PFSK-1 (cell line): ENCODE measurements at regions not wholly inside any gene's neighbourhood (a gene's known extent, or its start where the extent isn't known, plus 50 kb on each side); places are given as distances from the start of the nearest gene placed in this dataset.

Source experiments
- FOXP2 ChIP-seq: optimal IDR thresholded peaks from 2 replicates; pipeline ENCODE3; 2011; ENCODE audit warnings: borderline replicate concordance, control low read depth, inconsistent platforms; ENCODE audit not compliant: insufficient read depth; ENCODE audit errors: extremely low read length, extremely low read depth
- POLR2AphosphoS5 ChIP-seq: IDR thresholded peaks from 2 replicates; pipeline ENCODE4 v1.6.1; 2012; ENCODE audit warnings: low read depth, mild to moderate bottlenecking, control low read depth, low read length, moderate library complexity
- REST ChIP-seq, 2 experiments: IDR thresholded peaks; 2 replicates each; pipeline versions ENCODE4 v1.6.1 to v1.8.0; 2011 to 2012; ENCODE audit warnings: low read depth in 2 of 2, low read length in 2 of 2, control low read depth in 1 of 2, inconsistent platforms in 1 of 2, mild to moderate bottlenecking in 1 of 2, moderate library complexity in 1 of 2; ENCODE audit not compliant: insufficient read depth in 1 of 2
- SIN3A ChIP-seq: IDR thresholded peaks from 2 replicates; pipeline ENCODE4 v1.6.1; 2012; ENCODE audit warnings: mild to moderate bottlenecking, low read length, moderate library complexity, borderline replicate concordance; ENCODE audit not compliant: insufficient read depth
- TAF1 ChIP-seq: IDR thresholded peaks from 2 replicates; pipeline ENCODE4 v1.6.1; 2012; ENCODE audit warnings: low read length, control low read depth, borderline replicate concordance; ENCODE audit not compliant: insufficient read depth

GRCh38 chr2:217286833-217287232 is 427.0 kb upstream of the TNP1 start:
- TF ChIP-seq POLR2AphosphoS5 (no peak), FOXP2 (no peak), REST (IDR thresholded peaks at IDR 0.05; ENCODE audit: insufficient read depth in 1 of 2, low read depth in 2 of 2, low read length in 2 of 2) (no peak), SIN3A (no peak), TAF1 (no peak)

GRCh38 chr2:217285926-217286325 is 426.1 kb upstream of the TNP1 start:
- TF ChIP-seq FOXP2 (no peak), SIN3A (no peak), POLR2AphosphoS5 (no peak), TAF1 (no peak), REST (IDR thresholded peaks at IDR 0.05; ENCODE audit: insufficient read depth in 1 of 2, low read depth in 2 of 2, low read length in 2 of 2) (no peak)

GRCh38 chr2:217283460-217283859 is 423.6 kb upstream of the TNP1 start:
- TF ChIP-seq REST (IDR thresholded peaks at IDR 0.05; ENCODE audit: insufficient read depth in 1 of 2, low read depth in 2 of 2, low read length in 2 of 2), result no peak
- TF ChIP-seq FOXP2, result no peak
- no peak for TF ChIP-seq POLR2AphosphoS5
- TF ChIP-seq SIN3A, result no peak
- no peak for TF ChIP-seq TAF1

- TF ChIP-seq SIN3A, result no peak
- TF ChIP-seq TAF1, result no peak
- TF ChIP-seq FOXP2, result no peak
- no peak for TF ChIP-seq REST (IDR thresholded peaks at IDR 0.05; ENCODE audit: insufficient read depth in 1 of 2, low read depth in 2 of 2, low read length in 2 of 2)
- no peak for TF ChIP-seq POLR2AphosphoS5
These were observed 422.7 kb upstream of the TNP1 start for GRCh38 chr2:217282531-217282930.

GRCh38 chr2:217279556-217279955 is 419.7 kb upstream of the TNP1 start:
- TF ChIP-seq TAF1 (no peak), POLR2AphosphoS5 (no peak), FOXP2 (no peak), SIN3A (no peak), REST (IDR thresholded peaks at IDR 0.05; ENCODE audit: insufficient read depth in 1 of 2, low read depth in 2 of 2, low read length in 2 of 2) (no peak)
